ES-I3 (cell line): ENCODE measurements at regions not wholly inside any gene's neighbourhood (a gene's known extent, or its start where the extent isn't known, plus 50 kb on each side); places are given as distances from the start of the nearest gene placed in this dataset.
"Not testable (repeated sequence)": the region's sequence is repeated elsewhere in the genome, so short reads cannot be mapped to it uniquely, and the experiment has no call there.

Experiments used
- H3K36me3 ChIP-seq: 2 replicates; pipeline ENCODE4 v1.6.1; 2013; ENCODE audit warnings: mild to moderate bottlenecking, low read length, control low read depth, moderate library complexity; ENCODE audit not compliant: insufficient read depth
- H3K4me1 ChIP-seq: 2 replicates; pipeline ENCODE4 v1.6.1; 2013; ENCODE audit warnings: mild to moderate bottlenecking, control low read depth, low read length; ENCODE audit not compliant: insufficient read depth
- H3K9ac ChIP-seq: 2 replicates; pipeline ENCODE4 v1.6.1; 2013; ENCODE audit warnings: low read depth, mild to moderate bottlenecking, low read length, moderate library complexity
- H3K9me3 ChIP-seq: 2 replicates; pipeline ENCODE4 v1.6.1; 2013; ENCODE audit warnings: mild to moderate bottlenecking, low read length, moderate library complexity; ENCODE audit not compliant: control insufficient read depth, insufficient read depth

GRCh38 chr13:63840551-63841421, 2425.1 kb upstream of the PCDH20 start:
- Histone ChIP-seq H3K9ac (no peak overlapping the region), H3K4me1 (no peaks in the 10 kb centered on the region), H3K9me3 (no peaks in the 10 kb centered on the region), H3K36me3 (no peaks in the 10 kb centered on the region)

- no peaks in the 10 kb centered on the region for H3K9me3 ChIP-seq
- no peak overlapping the region for H3K9ac ChIP-seq
- H3K4me1 ChIP-seq: no peaks in the 10 kb centered on the region
- H3K36me3 ChIP-seq: no peaks in the 10 kb centered on the region
Observed at GRCh38 chr13:63838366-63839110, 2422.9 kb upstream of the PCDH20 start.

- H3K4me1 ChIP-seq, H3K9me3 ChIP-seq, H3K36me3 ChIP-seq, H3K9ac ChIP-seq: not testable (repeated sequence)
Observed at GRCh38 chr13:63837701-63838100, 2422.1 kb upstream of the PCDH20 start.

- H3K9me3 ChIP-seq, H3K36me3 ChIP-seq, H3K4me1 ChIP-seq, H3K9ac ChIP-seq: not testable (repeated sequence)
Observed at GRCh38 chr13:63829609-63830008, 2414.0 kb upstream of the PCDH20 start.

GRCh38 chr13:63821785-63822184, 2406.1 kb upstream of the PCDH20 start:
- not testable (repeated sequence) for H3K4me1 ChIP-seq, H3K36me3 ChIP-seq, H3K9ac ChIP-seq, H3K9me3 ChIP-seq

GRCh38 chr13:63811428-63812004, 2395.9 kb upstream of the PCDH20 start:
- H3K9me3 ChIP-seq, H3K36me3 ChIP-seq, H3K4me1 ChIP-seq, H3K9ac ChIP-seq: not testable (repeated sequence)

- not testable (repeated sequence) for H3K4me1 ChIP-seq, H3K36me3 ChIP-seq, H3K9ac ChIP-seq, H3K9me3 ChIP-seq
Observed at GRCh38 chr13:63791134-63791533, 2375.5 kb upstream of the PCDH20 start.

- Histone ChIP-seq H3K4me1 (no peaks in the 10 kb centered on the region), H3K9me3 (no peaks in the 10 kb centered on the region), H3K9ac (no peak overlapping the region), H3K36me3 (no peaks in the 10 kb centered on the region)
Observed at GRCh38 chr13:63774133-63774532, 2358.5 kb upstream of the PCDH20 start.

- H3K4me1 ChIP-seq: no peaks in the 10 kb centered on the region
- H3K9ac ChIP-seq: no peak overlapping the region
- no peaks in the 10 kb centered on the region for H3K9me3 ChIP-seq
- no peaks in the 10 kb centered on the region for H3K36me3 ChIP-seq
Observed at GRCh38 chr13:63773476-63773875, 2357.8 kb upstream of the PCDH20 start.

- not testable (repeated sequence) for H3K4me1 ChIP-seq, H3K9ac ChIP-seq, H3K36me3 ChIP-seq, H3K9me3 ChIP-seq
Observed at GRCh38 chr13:63757683-63758082, 2342.0 kb upstream of the PCDH20 start.

- H3K36me3 ChIP-seq, H3K4me1 ChIP-seq, H3K9me3 ChIP-seq, H3K9ac ChIP-seq: not testable (repeated sequence)
Observed at GRCh38 chr13:63749857-63750256, 2334.2 kb upstream of the PCDH20 start.

- H3K9ac ChIP-seq, H3K36me3 ChIP-seq, H3K9me3 ChIP-seq, H3K4me1 ChIP-seq: not testable (repeated sequence)
Observed at GRCh38 chr13:63741814-63742101, 2326.1 kb upstream of the PCDH20 start.

GRCh38 chr13:63741029-63741813, 2325.6 kb upstream of the PCDH20 start:
- no peaks in the 10 kb centered on the region for H3K36me3 ChIP-seq
- no peak overlapping the region for H3K9ac ChIP-seq
- no peaks in the 10 kb centered on the region for H3K4me1 ChIP-seq
- no peaks in the 10 kb centered on the region for H3K9me3 ChIP-seq

- H3K4me1 ChIP-seq, H3K36me3 ChIP-seq, H3K9me3 ChIP-seq, H3K9ac ChIP-seq: not testable (repeated sequence)
Observed at GRCh38 chr13:63739112-63739735, 2323.6 kb upstream of the PCDH20 start.
